ENCODE measurements at regions not wholly inside any gene's neighbourhood (a gene's known extent, or its start where the extent isn't known, plus 50 kb on each side); places are given as distances from the start of the nearest gene placed in this dataset.
"Not testable (repeated sequence)": the region's sequence is repeated elsewhere in the genome, so short reads cannot be mapped to it uniquely, and the experiment has no call there.

GRCh38 chr14:81613341-81614045 lies 79.8 kb upstream of the SEL1L start:
- no peak for TF ChIP-seq CTCF (conservative IDR thresholded peaks at IDR 0.05)
- H3K36me3 Mint-ChIP-seq (ENCODE audit: low read depth), result no peaks in the 10 kb centered on the region
- no peaks in the 10 kb centered on the region for H3K4me1 Mint-ChIP-seq
- no peaks in the 10 kb centered on the region for H3K27me3 Mint-ChIP-seq (ENCODE audit: low read depth)
- no peak overlapping the region for H3K27ac Mint-ChIP-seq (ENCODE audit: unreplicated experiment)
- no peak for DNase-seq (ENCODE audit: low read depth, low spot score)
- no peak overlapping the region for H3K4me3 Mint-ChIP-seq
- H3K9me3 Mint-ChIP-seq, result peaks cover 6% of the 10 kb centered on the region

- not testable (repeated sequence) for DNase-seq (ENCODE audit: low read depth, low spot score); H3K27me3 Mint-ChIP-seq (ENCODE audit: low read depth); H3K36me3 Mint-ChIP-seq (ENCODE audit: low read depth); H3K9me3 Mint-ChIP-seq; H3K27ac Mint-ChIP-seq (ENCODE audit: unreplicated experiment); H3K4me1 Mint-ChIP-seq; H3K4me3 Mint-ChIP-seq
Observed at GRCh38 chr14:81614302-81614701, 80.6 kb upstream of the SEL1L start.

GRCh38 chr14:81618695-81619094 lies 85.0 kb upstream of the SEL1L start:
- H3K4me1 Mint-ChIP-seq, result no peaks in the 10 kb centered on the region
- no peaks in the 10 kb centered on the region for H3K9me3 Mint-ChIP-seq
- H3K36me3 Mint-ChIP-seq (ENCODE audit: low read depth), result no peaks in the 10 kb centered on the region
- no peaks in the 10 kb centered on the region for H3K27me3 Mint-ChIP-seq (ENCODE audit: low read depth)
- no peak for DNase-seq (ENCODE audit: low read depth, low spot score)
- TF ChIP-seq CTCF (conservative IDR thresholded peaks at IDR 0.05), result no peak
- no peak overlapping the region for H3K4me3 Mint-ChIP-seq
- H3K27ac Mint-ChIP-seq (ENCODE audit: unreplicated experiment), result no peak overlapping the region

- no peak for DNase-seq (ENCODE audit: low read depth, low spot score)
- Mint-ChIP-seq H3K9me3 (no peaks in the 10 kb centered on the region), H3K27ac (ENCODE audit: unreplicated experiment) (no peak overlapping the region), H3K4me1 (no peaks in the 10 kb centered on the region), H3K36me3 (ENCODE audit: low read depth) (no peaks in the 10 kb centered on the region), H3K4me3 (no peak overlapping the region), H3K27me3 (ENCODE audit: low read depth) (no peaks in the 10 kb centered on the region)
- TF ChIP-seq CTCF (conservative IDR thresholded peaks at IDR 0.05), result no peak
Observed at GRCh38 chr14:81619816-81620215, 86.2 kb upstream of the SEL1L start.

GRCh38 chr14:81623771-81624396 lies 90.2 kb upstream of the SEL1L start:
- H3K4me1 Mint-ChIP-seq; H3K27me3 Mint-ChIP-seq (ENCODE audit: low read depth); H3K4me3 Mint-ChIP-seq; H3K27ac Mint-ChIP-seq (ENCODE audit: unreplicated experiment); H3K9me3 Mint-ChIP-seq; H3K36me3 Mint-ChIP-seq (ENCODE audit: low read depth); DNase-seq (ENCODE audit: low read depth, low spot score): not testable (repeated sequence)

GRCh38 chr14:81625343-81625742 lies 91.7 kb upstream of the SEL1L start:
- Mint-ChIP-seq H3K4me1 (peaks cover 4% of the 10 kb centered on the region), H3K27me3 (ENCODE audit: low read depth) (no peaks in the 10 kb centered on the region), H3K9me3 (no peaks in the 10 kb centered on the region), H3K36me3 (ENCODE audit: low read depth) (no peaks in the 10 kb centered on the region), H3K4me3 (no peak overlapping the region), H3K27ac (ENCODE audit: unreplicated experiment) (no peak overlapping the region)
- TF ChIP-seq CTCF (conservative IDR thresholded peaks at IDR 0.05), result peak; percentile 73
- DNase-seq (ENCODE audit: low read depth, low spot score), result no peak
